Esophagus muscularis mucosa (tissue), 4 donors: ENCODE measurements at regions not wholly inside any gene's neighbourhood (a gene's known extent, or its start where the extent isn't known, plus 50 kb on each side); places are given as distances from the start of the nearest gene placed in this dataset.

Experiments
- DNase-seq: peaks from one replicate; pipeline ENCODE4 v3.0.0-alpha.2; 2017; ENCODE audit errors: extremely low spot score
- H3K27ac ChIP-seq, 4 donors: fragments of 200-600 bp; sonication (generic); replicated peaks in 1 of 4; 1 replicate in 3 of 4; 2 replicates in 1 of 4; pipeline ENCODE4 v1.5.1; 2016 to 2019; ENCODE audit warnings: mild to moderate bottlenecking in 1 of 4
- H3K27me3 ChIP-seq, 4 donors: fragments of 200-600 bp; sonication (generic); one replicate each; pipeline versions ENCODE4 v1.5.1 to v1.6.0; 2016 to 2019
- H3K36me3 ChIP-seq, 4 donors: fragments of 200-600 bp; sonication (generic); one replicate each; pipeline ENCODE4 v1.5.1; 2016 to 2019
- H3K4me1 ChIP-seq, 4 donors: fragments of 200-600 bp; sonication (generic); one replicate each; pipeline ENCODE4 v1.5.1; 2016 to 2019
- H3K4me3 ChIP-seq, 4 donors: fragments of 200-600 bp; sonication (generic); 1 replicate in 2 of 4; 2 replicates in 2 of 4; pipeline ENCODE4 v1.5.1; 2016 to 2019; ENCODE audit warnings: mild to moderate bottlenecking in 4 of 4, moderate library complexity in 1 of 4
- H3K9me3 ChIP-seq, 4 donors: fragments of 200-600 bp; sonication (generic); 1 replicate in 3 of 4; 2 replicates in 1 of 4; pipeline ENCODE4 v1.5.1; 2016 to 2019
- EP300 ChIP-seq: sonication (generic); formaldehyde crosslinking; IDR thresholded peaks from one replicate; pipeline ENCODE4 v1.6.1; 2017; ENCODE audit warnings: antibody characterized with exemption
- POLR2A ChIP-seq: fragments of 450-650 bp; IDR thresholded peaks from one replicate; pipeline ENCODE4 v1.6.1; 2017; ENCODE audit warnings: antibody characterized with exemption, moderate library complexity, mild to moderate bottlenecking, low read depth
- POLR2AphosphoS5 ChIP-seq, 2 donors: sonication (generic); formaldehyde crosslinking; IDR thresholded peaks; one replicate each; pipeline ENCODE4 v1.6.1; 2017; ENCODE audit warnings: antibody characterized with exemption in 2 of 2
- WGBS: methylation state at CpG from one replicate; pipeline ENCODE4 v1.1.5; 2018; 5-methylcytosine and 5-hydroxymethylcytosine counted together
- intact Hi-C: fragments of 100-400 bp; cut with DNase I; formaldehyde crosslinking; loops from one replicate; pipeline ENCODE4 v1.15.1; 2023
- TF ChIP-seq, protein P1 (sequence below), 3 experiments: fragments of 200-600 bp in 2 of 3; fragments of 450-650 bp in 1 of 3; sonication (generic) in 2 of 3; IDR thresholded peaks; one replicate each; pipeline ENCODE4 v1.5.1; 2017 to 2019; ENCODE audit warnings: antibody characterized with exemption in 3 of 3, mild to moderate bottlenecking in 2 of 3, moderate library complexity in 1 of 3

DNA sequence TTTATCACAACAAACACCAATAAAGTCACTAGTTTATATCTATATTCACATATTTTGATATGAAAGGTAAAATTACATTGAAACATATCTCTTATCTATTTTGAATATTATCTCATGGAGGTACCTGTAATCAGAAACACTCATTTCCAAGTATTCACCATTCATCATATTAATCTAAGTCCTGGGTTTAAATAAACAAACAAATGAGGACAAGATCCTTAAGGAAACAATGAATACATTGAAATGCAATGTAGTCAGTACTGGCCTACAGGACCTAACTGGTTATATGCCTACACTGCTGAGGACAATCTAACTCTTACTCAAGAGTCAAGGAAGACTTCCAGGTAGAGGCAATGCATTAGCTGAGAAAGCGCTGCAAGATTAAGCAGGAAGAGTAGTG is 1411.9 kb upstream of the RAG2 start:
- Histone ChIP-seq H3K4me3 (no peak overlapping the region), H3K9me3 (no peaks in the 10 kb centered on the region), H3K27me3 (no peaks in the 10 kb centered on the region), H3K36me3 (no peaks in the 10 kb centered on the region), H3K27ac (no peak overlapping the region), H3K4me1 (peaks cover 0 to 9% (median 6%) of the 10 kb centered on the region in 4 donors)
- 96% methylated on average over 1 of the region's 1 CpG for whole genome bisulfite sequencing
- intact Hi-C loops = no loop called here
- TF ChIP-seq, protein P1, sequence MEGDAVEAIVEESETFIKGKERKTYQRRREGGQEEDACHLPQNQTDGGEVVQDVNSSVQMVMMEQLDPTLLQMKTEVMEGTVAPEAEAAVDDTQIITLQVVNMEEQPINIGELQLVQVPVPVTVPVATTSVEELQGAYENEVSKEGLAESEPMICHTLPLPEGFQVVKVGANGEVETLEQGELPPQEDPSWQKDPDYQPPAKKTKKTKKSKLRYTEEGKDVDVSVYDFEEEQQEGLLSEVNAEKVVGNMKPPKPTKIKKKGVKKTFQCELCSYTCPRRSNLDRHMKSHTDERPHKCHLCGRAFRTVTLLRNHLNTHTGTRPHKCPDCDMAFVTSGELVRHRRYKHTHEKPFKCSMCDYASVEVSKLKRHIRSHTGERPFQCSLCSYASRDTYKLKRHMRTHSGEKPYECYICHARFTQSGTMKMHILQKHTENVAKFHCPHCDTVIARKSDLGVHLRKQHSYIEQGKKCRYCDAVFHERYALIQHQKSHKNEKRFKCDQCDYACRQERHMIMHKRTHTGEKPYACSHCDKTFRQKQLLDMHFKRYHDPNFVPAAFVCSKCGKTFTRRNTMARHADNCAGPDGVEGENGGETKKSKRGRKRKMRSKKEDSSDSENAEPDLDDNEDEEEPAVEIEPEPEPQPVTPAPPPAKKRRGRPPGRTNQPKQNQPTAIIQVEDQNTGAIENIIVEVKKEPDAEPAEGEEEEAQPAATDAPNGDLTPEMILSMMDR (IDR thresholded peaks at IDR 0.05) = no peak
- TF ChIP-seq POLR2AphosphoS5 (IDR thresholded peaks at IDR 0.05) (no peak), EP300 (no peak), POLR2A (no peak)
- DNase-seq = no peak

DNA sequence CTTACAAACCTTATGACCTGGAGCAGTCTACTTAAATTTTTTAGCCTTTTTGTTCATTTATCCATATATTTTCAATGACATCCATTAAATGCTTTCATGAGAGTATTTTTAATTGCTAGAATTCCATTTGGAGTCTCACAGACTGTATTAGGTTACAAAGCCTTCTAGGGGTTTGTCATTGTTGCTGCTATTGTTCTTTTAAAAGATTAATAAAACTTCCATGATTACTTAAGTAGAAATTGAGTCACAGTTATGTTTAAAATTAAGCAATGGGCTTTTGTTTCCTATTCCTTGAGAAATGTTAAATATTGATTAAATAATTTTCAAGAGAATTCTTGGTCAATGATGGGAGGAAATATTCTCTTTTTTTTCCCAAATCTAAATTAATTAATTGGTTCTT is 1408.4 kb upstream of the RAG2 start:
- peaks cover 0 to 5% (median 0%) of the 10 kb centered on the region in 4 donors for H3K4me1 ChIP-seq
- H3K27me3 ChIP-seq = no peaks in the 10 kb centered on the region
- TF ChIP-seq EP300 (no peak), POLR2A (no peak), POLR2AphosphoS5 (IDR thresholded peaks at IDR 0.05) (no peak)
- TF ChIP-seq, protein P1 (IDR thresholded peaks at IDR 0.05) = no peak
- no peaks in the 10 kb centered on the region for H3K36me3 ChIP-seq
- no peaks in the 10 kb centered on the region for H3K9me3 ChIP-seq
- intact Hi-C loops = no loop called here
- no peak for DNase-seq
- H3K4me3 ChIP-seq = no peak overlapping the region
- H3K27ac ChIP-seq = no peak overlapping the region

DNA sequence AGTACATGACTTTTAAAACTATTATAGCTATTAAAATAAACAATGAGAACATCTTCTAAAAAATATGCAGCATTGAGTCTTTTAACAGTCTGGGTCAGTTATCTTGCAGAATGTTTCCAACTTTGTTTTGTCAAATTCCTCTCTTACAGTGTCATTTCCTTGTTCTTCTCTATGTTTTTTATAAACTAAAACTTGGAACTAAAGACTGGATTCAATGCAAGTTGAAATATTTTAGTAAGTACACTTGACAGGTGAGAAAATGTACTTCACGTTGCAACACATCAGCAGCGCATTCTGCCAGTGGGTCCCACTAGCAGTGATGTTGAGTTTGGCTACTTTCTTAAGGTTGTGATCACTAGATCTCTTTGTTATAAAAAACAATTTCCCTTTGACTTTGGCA is 1407.6 kb upstream of the RAG2 start:
- no peak overlapping the region for H3K4me3 ChIP-seq
- no peaks in the 10 kb centered on the region for H3K36me3 ChIP-seq
- no peaks in the 10 kb centered on the region for H3K27me3 ChIP-seq
- intact Hi-C loops = no loop called here
- WGBS = 34% methylated on average over 2 of the region's 2 CpGs
- H3K27ac ChIP-seq = no peak overlapping the region
- DNase-seq = no peak
- TF ChIP-seq, protein P1 (IDR thresholded peaks at IDR 0.05) = no peak
- TF ChIP-seq EP300 = no peak
- TF ChIP-seq POLR2A = no peak
- no peak for TF ChIP-seq POLR2AphosphoS5 (IDR thresholded peaks at IDR 0.05)
- peaks cover 0 to 5% (median 0%) of the 10 kb centered on the region in 4 donors for H3K4me1 ChIP-seq
- H3K9me3 ChIP-seq = no peaks in the 10 kb centered on the region

DNA sequence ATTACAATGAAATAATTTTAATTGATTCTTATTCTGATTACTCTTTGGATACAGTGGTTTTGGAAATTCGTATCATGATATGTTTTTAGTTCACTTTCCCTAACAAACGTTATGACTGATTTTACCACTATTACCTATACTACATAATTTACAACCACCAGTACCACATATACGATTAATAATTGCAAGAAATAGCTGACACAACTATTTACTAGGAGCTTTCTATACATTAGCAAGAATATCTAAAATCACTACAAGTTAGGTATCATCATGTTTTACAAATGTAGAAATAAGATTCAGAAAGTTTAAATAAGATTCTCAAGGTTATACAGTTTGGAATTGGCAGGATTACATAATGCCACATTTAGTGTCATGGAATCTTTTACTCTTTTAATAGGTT is 1401.1 kb upstream of the RAG2 start:
- H3K27me3 ChIP-seq = no peaks in the 10 kb centered on the region
- 81% methylated on average over 3 of the region's 3 CpGs for WGBS
- H3K9me3 ChIP-seq = no peaks in the 10 kb centered on the region
- H3K4me1 ChIP-seq = no peaks in the 10 kb centered on the region
- H3K4me3 ChIP-seq = no peak overlapping the region
- DNase-seq = no peak
- intact Hi-C loops = no loop called here
- no peak overlapping the region for H3K27ac ChIP-seq
- H3K36me3 ChIP-seq = no peaks in the 10 kb centered on the region
- TF ChIP-seq, protein P1 (IDR thresholded peaks at IDR 0.05) = no peak
- TF ChIP-seq POLR2A (no peak), EP300 (no peak), POLR2AphosphoS5 (IDR thresholded peaks at IDR 0.05) (no peak)

DNA sequence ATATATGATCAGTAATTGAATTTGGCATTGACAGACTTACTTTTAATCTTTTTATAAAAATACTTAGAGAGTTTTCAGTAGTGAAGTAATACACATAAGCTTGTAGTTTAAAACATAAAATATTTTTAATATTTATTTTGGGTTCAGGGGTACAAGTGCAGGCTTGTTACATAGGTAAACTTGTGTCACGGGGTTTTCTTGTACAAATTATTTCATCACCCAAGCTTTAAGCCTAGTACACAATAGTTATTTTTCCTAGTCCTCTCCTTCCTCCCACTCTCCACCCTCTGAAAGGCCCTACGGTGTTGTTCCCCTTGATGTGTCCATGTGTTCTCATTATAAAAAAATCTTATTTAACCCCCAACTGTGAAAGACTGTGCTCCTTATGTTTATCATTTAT is 1397.8 kb upstream of the RAG2 start:
- Histone ChIP-seq H3K9me3 (no peaks in the 10 kb centered on the region), H3K27me3 (no peaks in the 10 kb centered on the region), H3K27ac (no peak overlapping the region), H3K4me1 (no peaks in the 10 kb centered on the region), H3K36me3 (no peaks in the 10 kb centered on the region), H3K4me3 (no peak overlapping the region)
- intact Hi-C loops = no loop called here
- WGBS = 79% methylated on average over 2 of the region's 2 CpGs
- no peak for TF ChIP-seq POLR2AphosphoS5 (IDR thresholded peaks at IDR 0.05)
- no peak for TF ChIP-seq POLR2A
- TF ChIP-seq, protein P1 (IDR thresholded peaks at IDR 0.05) = no peak
- TF ChIP-seq EP300 = no peak
- DNase-seq = no peak
